Keratinocyte (primary cell): ENCODE measurements at regions not wholly inside any gene's neighbourhood (a gene's known extent, or its start where the extent isn't known, plus 50 kb on each side); places are given as distances from the start of the nearest gene placed in this dataset.

Source experiments
- DNase-seq: peaks from one replicate; pipeline ENCODE4 v3.0.0-alpha.2; 2011; ENCODE audit warnings: low read depth, missing footprints, low spot score
- FAIRE-seq: peaks from 2 replicates; lab custom pipeline; 2011; peaks lifted over from hg19 to GRCh38; lab: Jason Lieb, UNC
- H2AFZ ChIP-seq: 2 replicates; pipeline ENCODE4 v1.6.0; 2012; ENCODE audit warnings: low read length, control low read depth, inconsistent platforms; ENCODE audit not compliant: control insufficient read depth
- H3K27ac ChIP-seq: 2 replicates; pipeline ENCODE4 v1.5.1; 2011; ENCODE audit warnings: low read length; ENCODE audit not compliant: control insufficient read depth, insufficient read depth
- H3K27me3 ChIP-seq: 3 replicates; pipeline ENCODE4 v1.6.0; 2011; ENCODE audit warnings: low read length; ENCODE audit not compliant: control insufficient read depth, insufficient read depth; ENCODE audit errors: extremely low read depth
- H3K36me3 ChIP-seq, 2 experiments: 2 replicates in 1 of 2; 3 replicates in 1 of 2; pipeline ENCODE4 v1.5.1; 2011; ENCODE audit warnings: low read length in 2 of 2, mild to moderate bottlenecking in 1 of 2; ENCODE audit not compliant: control insufficient read depth in 2 of 2, insufficient read depth in 2 of 2; ENCODE audit errors: extremely low read depth in 1 of 2
- H3K4me1 ChIP-seq: 3 replicates; pipeline ENCODE4 v1.5.1; 2011; ENCODE audit warnings: low read length; ENCODE audit not compliant: control insufficient read depth, insufficient read depth; ENCODE audit errors: extremely low read depth
- H3K4me2 ChIP-seq: 3 replicates; pipeline ENCODE4 v1.6.0; 2011; ENCODE audit warnings: low read depth, low read length; ENCODE audit not compliant: control insufficient read depth, insufficient read depth; ENCODE audit errors: extremely low read depth
- H3K4me3 ChIP-seq, 3 experiments: fragments of 200-600 bp in 1 of 3; sonication (generic) in 1 of 3; 2 replicates in 2 of 3; 3 replicates in 1 of 3; pipeline ENCODE4 v1.5.1; 2011 to 2016; ENCODE audit warnings: low read length in 3 of 3, mild to moderate bottlenecking in 3 of 3, control low read depth in 2 of 3, inconsistent platforms in 1 of 3, low read depth in 1 of 3, mixed read lengths in 1 of 3, mixed run types in 1 of 3, moderate library complexity in 1 of 3; ENCODE audit not compliant: control insufficient read depth in 2 of 3, insufficient read depth in 2 of 3; ENCODE audit errors: extremely low read depth in 1 of 3
- H3K79me2 ChIP-seq: 2 replicates; pipeline ENCODE4 v1.6.0; 2012; ENCODE audit warnings: low read length; ENCODE audit not compliant: control insufficient read depth, insufficient read depth
- H3K9ac ChIP-seq: 3 replicates; pipeline ENCODE4 v1.6.0; 2011; ENCODE audit warnings: low read length; ENCODE audit not compliant: control insufficient read depth, insufficient read depth; ENCODE audit errors: extremely low read depth
- H3K9me1 ChIP-seq: 3 replicates; pipeline ENCODE4 v1.6.0; 2011; ENCODE audit warnings: low read length; ENCODE audit not compliant: control insufficient read depth, insufficient read depth; ENCODE audit errors: extremely low read depth
- H3K9me3 ChIP-seq: 2 replicates; pipeline ENCODE4 v1.5.1; 2012; ENCODE audit warnings: low read depth, low read length; ENCODE audit not compliant: control insufficient read depth
- H4K20me1 ChIP-seq: 3 replicates; pipeline ENCODE4 v1.6.0; 2011; ENCODE audit warnings: low read length; ENCODE audit not compliant: control insufficient read depth, insufficient read depth; ENCODE audit errors: extremely low read depth
- CTCF ChIP-seq, 3 experiments: IDR thresholded peaks in 1 of 3; conservative IDR thresholded peaks in 1 of 3; optimal IDR thresholded peaks in 1 of 3; 2 replicates in 2 of 3; 3 replicates in 1 of 3; pipeline versions ENCODE3 to v1.5.1; 2011; ENCODE audit warnings: low read length in 3 of 3, mild to moderate bottlenecking in 3 of 3, moderate library complexity in 2 of 3, control low read depth in 1 of 3, inconsistent platforms in 1 of 3; ENCODE audit not compliant: insufficient read depth in 2 of 3; ENCODE audit errors: extremely low read depth in 1 of 3
- EZH2 ChIP-seq: IDR thresholded peaks from one replicate; pipeline ENCODE4 v1.6.1; 2012; ENCODE audit warnings: inconsistent platforms, mild to moderate bottlenecking, low read length, moderate library complexity
- dilution Hi-C: fragments of 300-500 bp; cut with MboI; formaldehyde crosslinking; loops from one replicate; pipeline ENCODE4 v1.7.0; 2020; ENCODE audit warnings: low sequenced_read_pairs; ENCODE audit not compliant: extremely low pct_ligation_motif_present

GRCh38 chr2:57880967-57881366 is 165.6 kb upstream of the VRK2 start:
- Histone ChIP-seq H3K4me1 (no peaks in the 10 kb centered on the region), H3K9me1 (no peaks in the 10 kb centered on the region), H3K36me3 (no peaks in the 10 kb centered on the region), H4K20me1 (no peaks in the 10 kb centered on the region), H3K27me3 (no peaks in the 10 kb centered on the region), H3K4me2 (no peak overlapping the region), H3K9ac (no peak overlapping the region), H3K9me3 (no peaks in the 10 kb centered on the region), H3K79me2 (no peaks in the 10 kb centered on the region), H3K27ac (no peak overlapping the region), H2AFZ (no peak overlapping the region), H3K4me3 (no peak overlapping the region)
- dilution Hi-C loops = no loop called here
- DNase-seq = no peak
- no peak for FAIRE-seq
- TF ChIP-seq CTCF (optimal IDR thresholded peaks at IDR 0.05 in 1 of 3, IDR thresholded peaks at IDR 0.05 in 1 of 3, conservative IDR thresholded peaks at IDR 0.05 in 1 of 3; ENCODE audit: extremely low read depth in 1 of 3, insufficient read depth in 2 of 3, low read length in 3 of 3) (no peak), EZH2 (no peak)

DNA sequence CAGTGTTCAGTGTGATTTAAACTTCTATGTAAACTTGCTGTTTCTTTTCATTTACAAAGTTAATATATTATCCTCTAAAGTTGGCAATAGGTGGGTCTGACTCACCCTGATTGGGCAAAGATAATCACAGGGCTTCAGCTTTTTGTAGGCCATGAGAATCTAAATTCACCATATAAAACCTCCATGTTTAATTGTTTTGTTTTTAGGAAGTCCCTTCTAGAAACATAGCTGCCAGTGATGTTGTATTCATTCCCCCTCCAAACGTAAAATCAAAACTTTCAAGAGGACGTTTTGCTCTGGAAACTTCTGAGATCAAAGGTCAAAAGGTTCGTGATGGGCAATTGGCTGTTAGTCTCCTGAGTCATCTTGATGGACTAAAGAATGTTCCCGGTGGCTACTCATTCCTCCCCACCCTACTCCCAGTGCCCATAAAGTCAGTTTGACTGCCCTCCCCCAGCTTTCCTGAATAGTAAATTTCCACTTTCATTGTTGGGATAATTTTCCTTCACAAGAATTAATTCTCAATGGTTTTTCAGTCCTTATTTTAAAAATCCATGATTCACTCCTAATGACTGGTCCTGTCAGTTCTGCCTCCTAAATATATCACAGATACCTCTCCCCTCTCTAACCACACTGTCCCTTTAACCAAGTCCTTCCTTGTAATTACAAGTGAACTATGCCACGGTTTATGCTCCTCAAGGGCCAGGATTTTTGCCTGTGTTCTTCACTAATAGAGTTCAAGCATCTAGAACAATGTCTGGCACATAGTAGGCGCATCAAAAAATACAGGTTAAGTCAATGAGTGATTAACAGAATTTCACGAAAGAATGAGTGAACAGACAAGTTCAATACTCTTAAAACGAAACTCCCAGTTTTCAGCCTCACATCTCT is 164.4 kb upstream of the VRK2 start:
- no peak for FAIRE-seq
- Histone ChIP-seq H3K4me3 (no peak overlapping the region), H3K4me1 (no peaks in the 10 kb centered on the region), H3K27me3 (no peaks in the 10 kb centered on the region), H2AFZ (no peak overlapping the region), H3K27ac (no peak overlapping the region), H3K9me3 (no peaks in the 10 kb centered on the region), H3K79me2 (no peaks in the 10 kb centered on the region), H4K20me1 (no peaks in the 10 kb centered on the region), H3K36me3 (no peaks in the 10 kb centered on the region), H3K9me1 (no peaks in the 10 kb centered on the region), H3K9ac (no peak overlapping the region), H3K4me2 (no peak overlapping the region)
- no peak for TF ChIP-seq CTCF (optimal IDR thresholded peaks at IDR 0.05 in 1 of 3, IDR thresholded peaks at IDR 0.05 in 1 of 3, conservative IDR thresholded peaks at IDR 0.05 in 1 of 3; ENCODE audit: extremely low read depth in 1 of 3, insufficient read depth in 2 of 3, low read length in 3 of 3)
- TF ChIP-seq EZH2 = no peak
- dilution Hi-C loops = no loop called here
- no peak for DNase-seq
